Stimulated activated CD4-positive, alpha-beta T cell treated with anti-CD3 and anti-CD28 coated beads, Interleukin-2, amount 100 ng/mL, for 48 hours (primary cell): ENCODE measurements at regions not wholly inside any gene's neighbourhood (a gene's known extent, or its start where the extent isn't known, plus 50 kb on each side); places are given as distances from the start of the nearest gene placed in this dataset.

ENCODE experiments used
- DNase-seq, 2 donors: peaks; one replicate each; pipeline ENCODE4 v3.0.0-alpha.2; 2020

- DNase-seq = no peak
These were observed 835.4 kb downstream of the MAFB start for GRCh38 chr20:39853636-39854035.

- no peak for DNase-seq
These were observed 836.0 kb downstream of the MAFB start for GRCh38 chr20:39853050-39853449.

GRCh38 chr20:39851459-39851858 lies 837.6 kb downstream of the MAFB start:
- no peak for DNase-seq

GRCh38 chr20:39850821-39851330 lies 838.2 kb downstream of the MAFB start:
- DNase-seq = no peak

DNA sequence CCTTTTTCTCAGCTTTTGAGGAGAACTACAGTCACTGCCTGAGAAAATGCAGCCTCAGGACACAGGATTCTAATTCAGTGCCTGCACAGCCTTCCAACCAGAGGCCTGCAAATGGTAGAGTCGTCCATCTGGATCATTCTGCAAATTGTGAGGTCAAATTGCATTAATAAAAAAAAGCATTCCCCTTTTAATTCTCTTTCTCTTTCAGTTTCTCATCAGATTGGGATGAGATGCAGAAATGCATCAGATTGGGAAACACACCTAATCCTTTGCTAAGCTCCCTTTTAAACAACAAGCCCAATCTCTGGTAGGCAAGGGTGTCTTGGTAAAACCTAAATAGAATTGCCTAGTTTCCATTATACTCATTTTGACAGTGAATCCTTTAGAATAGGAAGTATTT lies 838.8 kb downstream of the MAFB start:
- no peak for DNase-seq

- no peak for DNase-seq
These were observed 839.4 kb downstream of the MAFB start for GRCh38 chr20:39849664-39850063.

DNA sequence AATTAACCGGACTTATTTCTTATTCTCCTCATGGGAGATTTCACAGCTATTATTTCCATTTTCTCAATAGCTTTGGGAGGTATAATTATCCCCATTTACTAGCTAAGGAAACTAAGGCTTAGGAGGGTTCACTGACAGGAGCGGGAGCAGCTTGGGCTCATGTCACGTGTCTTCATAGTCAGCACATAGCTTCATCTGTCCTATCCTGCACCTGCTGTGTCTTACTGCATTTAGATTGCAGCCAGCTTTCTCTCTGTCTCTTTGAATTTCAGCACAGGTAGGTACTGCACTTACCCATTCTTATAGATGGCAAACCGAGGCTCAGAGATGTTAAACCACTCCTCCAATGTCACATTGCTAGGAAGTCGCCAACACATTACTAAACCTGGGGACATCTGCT lies 839.9 kb downstream of the MAFB start:
- no peak for DNase-seq

DNA sequence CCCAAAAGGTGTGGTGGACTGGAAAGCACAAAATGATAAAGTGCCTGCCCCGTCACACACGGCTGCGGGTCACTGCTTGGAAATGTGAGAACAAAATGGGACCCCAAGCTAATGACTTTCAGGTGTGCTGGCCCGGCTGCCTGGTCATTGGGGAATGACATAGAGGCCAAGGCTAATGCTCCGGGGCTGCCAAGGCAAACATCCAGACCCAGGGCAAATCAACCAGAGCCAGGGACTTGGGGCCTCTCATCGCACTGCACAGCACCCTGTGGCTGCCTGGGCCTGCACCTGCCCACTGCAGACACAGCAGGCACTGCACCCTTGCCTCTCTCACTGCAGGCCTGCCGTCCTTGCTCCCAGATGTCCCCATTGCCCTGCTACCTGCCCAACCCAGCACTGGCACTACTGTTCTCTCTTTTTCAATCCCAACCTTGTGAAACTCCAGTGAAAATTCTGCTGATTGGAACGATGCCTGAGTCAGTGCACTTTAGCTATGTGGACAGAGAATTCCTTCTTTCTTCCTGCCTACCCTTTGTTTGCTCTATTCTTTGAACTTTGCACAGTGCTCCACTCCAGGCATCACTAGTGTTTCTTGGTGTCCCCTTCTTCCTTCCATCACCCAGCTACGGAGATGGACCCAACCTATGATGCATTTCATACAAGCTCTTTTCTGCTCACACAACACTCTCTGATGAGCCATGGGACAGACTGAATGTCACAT lies 849.5 kb downstream of the MAFB start:
- no peak for DNase-seq

GRCh38 chr20:39837561-39837960 lies 851.5 kb downstream of the MAFB start:
- no peak for DNase-seq

GRCh38 chr20:39835130-39835842 lies 853.8 kb downstream of the MAFB start:
- DNase-seq = no peak

DNA sequence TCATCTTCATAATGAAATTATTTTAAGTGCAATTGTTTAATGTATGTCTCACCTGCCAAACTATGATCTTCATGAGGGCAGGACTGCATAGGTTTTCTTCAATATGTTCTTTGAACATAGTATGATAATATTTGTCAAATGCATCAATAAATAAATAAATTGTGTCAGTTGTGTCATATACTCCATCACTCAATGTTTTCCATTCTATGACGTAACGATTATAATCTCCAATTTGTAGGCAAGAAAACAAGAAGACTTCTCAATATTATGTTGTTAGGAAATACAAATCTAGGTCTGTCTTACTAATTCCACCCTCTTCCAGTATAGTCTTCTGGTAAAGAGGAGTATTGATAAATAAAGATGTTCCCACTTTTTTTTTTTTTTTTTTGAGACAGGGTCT lies 858.1 kb downstream of the MAFB start:
- DNase-seq = no peak

DNA sequence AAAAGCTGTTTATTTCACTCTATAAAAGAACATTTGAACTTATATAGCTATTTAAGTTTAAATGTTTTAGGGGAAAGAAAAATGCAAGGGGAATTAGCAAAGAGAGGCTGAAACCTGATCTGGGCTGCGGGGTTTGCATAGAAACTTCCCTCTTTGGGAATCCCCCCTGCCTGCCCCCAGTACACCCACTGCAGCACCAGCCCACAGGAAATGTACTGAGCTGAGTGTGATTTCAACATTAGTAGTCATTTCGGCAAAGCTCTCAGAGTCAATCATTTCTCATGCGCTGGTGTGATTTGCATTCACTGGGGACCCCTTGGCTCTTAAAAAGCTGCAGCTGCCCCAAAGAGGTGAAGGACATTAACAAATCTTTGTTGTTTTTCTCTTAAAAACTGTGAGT lies 859.4 kb downstream of the MAFB start:
- DNase-seq = no peak

DNA sequence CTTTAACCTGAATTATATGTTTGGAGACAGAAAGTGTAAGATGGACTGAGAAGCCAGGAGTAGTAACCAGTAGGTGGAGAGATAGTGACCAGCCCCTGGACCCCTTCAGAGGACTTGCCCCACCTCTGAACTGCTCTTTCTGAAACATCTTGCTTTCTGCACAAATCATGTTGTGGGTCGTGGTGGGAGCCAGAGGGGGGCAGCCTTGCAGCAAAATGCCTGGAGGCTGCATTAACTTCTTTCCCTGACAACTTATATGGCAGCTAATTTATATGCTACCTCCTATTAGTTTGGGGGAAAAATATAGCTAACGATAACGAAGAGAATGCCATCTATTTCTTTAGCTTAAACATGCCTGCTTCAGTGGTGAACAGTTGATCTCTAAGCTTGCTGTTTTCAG lies 859.8 kb downstream of the MAFB start:
- no peak for DNase-seq

GRCh38 chr20:39825950-39826349 lies 863.1 kb downstream of the MAFB start:
- no peak for DNase-seq

DNA sequence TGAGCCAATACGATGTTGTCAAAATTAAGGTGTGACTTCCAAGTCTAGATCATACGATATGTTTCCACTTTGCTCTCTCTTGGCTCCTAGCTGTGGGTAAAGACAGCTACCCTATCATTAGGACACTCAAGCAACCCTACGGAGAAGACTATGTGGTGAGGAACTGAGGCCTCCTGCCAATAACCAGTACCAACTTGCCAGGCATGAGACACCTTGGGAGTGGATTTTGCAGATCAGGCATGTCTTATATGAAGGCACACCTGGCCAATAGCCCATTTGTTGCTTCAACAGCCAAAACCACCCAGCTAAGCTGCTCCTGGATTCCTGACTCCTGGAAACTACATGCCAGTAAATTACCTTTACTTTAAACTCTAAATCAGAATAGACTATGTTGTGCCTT lies 863.4 kb downstream of the DHX35 start:
- no peak for DNase-seq

- no peak for DNase-seq
These were observed 861.1 kb downstream of the DHX35 start for GRCh38 chr20:39823224-39823623.

- no peak for DNase-seq
These were observed 860.5 kb downstream of the DHX35 start for GRCh38 chr20:39822667-39823066.

DNA sequence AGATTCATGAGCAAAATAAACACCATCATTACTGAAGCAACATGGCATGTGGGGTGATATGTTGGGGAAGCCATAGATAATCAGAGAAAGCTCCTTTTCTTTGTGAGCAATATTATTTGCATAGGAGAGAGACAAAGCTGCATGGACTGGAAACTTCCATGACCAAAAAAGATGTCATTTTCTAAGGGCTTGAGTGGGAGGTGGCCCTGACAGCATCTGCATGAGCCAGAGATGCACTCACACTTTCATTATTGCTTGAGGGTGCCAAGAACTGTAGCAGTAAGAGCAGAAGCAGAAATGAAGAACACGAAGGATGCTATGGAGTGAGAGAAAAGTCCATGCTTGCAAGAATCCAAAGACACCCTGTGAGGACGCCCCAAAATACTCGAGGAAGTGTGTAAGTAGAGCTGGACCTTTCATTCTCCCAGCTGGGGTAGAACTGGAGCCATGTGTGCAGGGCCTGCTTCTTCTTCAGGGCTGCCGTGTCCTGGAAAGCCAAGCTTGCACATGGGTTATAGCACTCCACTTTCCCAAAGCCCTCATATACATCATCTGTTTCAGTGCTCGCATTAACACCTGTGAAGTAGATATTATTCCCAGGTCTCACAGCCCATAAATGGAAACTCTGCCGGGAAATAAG lies 851.2 kb downstream of the DHX35 start:
- no peak for DNase-seq

DNA sequence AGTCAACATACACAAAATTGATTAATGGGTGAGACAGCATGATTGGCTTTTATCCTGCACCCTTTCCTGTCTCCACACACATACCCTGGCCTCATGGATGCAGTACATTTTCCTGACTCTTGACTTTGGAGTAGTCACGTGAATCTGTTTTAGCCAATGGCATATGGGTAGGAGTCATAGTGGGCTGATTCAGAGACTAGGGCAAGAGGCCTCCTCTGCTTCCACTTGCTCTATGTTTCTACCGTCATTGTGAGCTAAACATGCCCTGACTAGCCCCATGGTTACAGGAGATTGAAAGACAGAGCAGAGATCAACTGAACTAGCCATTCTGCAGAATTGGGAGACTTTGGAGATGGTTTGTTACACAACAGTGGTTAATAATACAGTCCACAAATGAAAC lies 850.0 kb downstream of the DHX35 start:
- DNase-seq = no peak

DNA sequence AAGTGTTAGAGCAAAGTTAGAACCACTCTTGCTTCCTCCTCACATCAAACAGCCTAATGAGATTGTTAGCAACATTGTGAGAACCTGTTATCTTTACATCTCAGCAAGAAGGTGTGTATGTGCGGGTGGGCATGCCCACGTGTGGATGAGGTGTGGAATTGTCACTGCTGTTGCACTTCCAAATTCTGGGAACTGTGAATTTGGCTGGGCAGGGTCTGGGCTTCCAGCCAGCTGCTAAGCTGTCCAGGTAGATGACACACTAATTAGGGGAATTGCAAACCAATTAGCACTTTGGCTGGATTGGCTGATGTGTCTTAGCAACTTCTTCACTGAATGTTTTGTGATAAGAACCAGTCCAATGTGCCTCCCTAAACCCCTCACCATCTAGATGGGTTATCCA lies 848.2 kb downstream of the DHX35 start:
- DNase-seq = no peak

DNA sequence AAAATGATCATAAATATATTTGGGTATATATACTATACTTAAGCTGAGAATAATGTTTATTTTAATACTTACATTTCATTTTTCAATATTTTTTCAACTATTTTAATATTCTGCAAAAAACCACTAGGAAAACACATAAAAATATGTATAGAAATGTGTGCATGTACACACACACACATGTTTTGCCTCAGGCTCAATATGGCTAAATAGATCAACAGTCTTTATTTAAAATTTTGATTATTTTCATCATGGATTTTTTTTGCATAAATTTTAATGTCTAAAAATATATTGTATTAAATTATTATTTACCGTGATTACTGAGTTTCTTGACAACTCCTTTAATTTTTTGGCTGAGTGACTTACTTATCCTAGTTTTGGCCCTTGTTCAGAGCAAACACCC lies 846.5 kb downstream of the DHX35 start:
- DNase-seq = no peak

DNA sequence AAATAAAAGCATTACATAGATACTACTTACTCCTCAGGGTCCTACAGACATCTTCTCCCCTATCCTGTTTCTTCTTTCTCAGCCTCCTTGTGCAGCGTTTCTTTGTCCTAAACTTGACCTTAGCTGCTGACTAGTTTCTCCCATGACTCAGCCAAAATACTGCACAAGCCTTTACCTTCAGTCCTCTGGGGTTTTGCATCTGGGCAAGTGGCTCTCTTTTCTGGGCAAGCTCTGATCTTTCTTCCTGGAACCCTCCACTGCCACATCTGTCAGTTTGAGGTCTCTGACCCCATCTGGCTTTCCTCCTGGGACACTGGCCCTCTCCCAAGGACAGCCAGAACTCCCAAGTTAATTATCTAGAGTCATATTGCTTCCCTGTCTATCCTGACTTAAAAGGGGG lies 838.4 kb downstream of the DHX35 start:
- no peak for DNase-seq

- no peak for DNase-seq
These were observed 838.0 kb downstream of the DHX35 start for GRCh38 chr20:39800111-39800510.

GRCh38 chr20:39799366-39799965 lies 837.3 kb downstream of the DHX35 start:
- DNase-seq = no peak
